ENCODE measurements at regions not wholly inside any gene's neighbourhood (a gene's known extent, or its start where the extent isn't known, plus 50 kb on each side); places are given as distances from the start of the nearest gene placed in this dataset.

- TF ChIP-seq CTCF (IDR thresholded peaks at IDR 0.05; ENCODE audit: insufficient read depth, low read length) = no peak
- TF ChIP-seq POLR2AphosphoS5 (IDR thresholded peaks at IDR 0.05; ENCODE audit: low read depth) = no peak
- TF ChIP-seq, protein P1, sequence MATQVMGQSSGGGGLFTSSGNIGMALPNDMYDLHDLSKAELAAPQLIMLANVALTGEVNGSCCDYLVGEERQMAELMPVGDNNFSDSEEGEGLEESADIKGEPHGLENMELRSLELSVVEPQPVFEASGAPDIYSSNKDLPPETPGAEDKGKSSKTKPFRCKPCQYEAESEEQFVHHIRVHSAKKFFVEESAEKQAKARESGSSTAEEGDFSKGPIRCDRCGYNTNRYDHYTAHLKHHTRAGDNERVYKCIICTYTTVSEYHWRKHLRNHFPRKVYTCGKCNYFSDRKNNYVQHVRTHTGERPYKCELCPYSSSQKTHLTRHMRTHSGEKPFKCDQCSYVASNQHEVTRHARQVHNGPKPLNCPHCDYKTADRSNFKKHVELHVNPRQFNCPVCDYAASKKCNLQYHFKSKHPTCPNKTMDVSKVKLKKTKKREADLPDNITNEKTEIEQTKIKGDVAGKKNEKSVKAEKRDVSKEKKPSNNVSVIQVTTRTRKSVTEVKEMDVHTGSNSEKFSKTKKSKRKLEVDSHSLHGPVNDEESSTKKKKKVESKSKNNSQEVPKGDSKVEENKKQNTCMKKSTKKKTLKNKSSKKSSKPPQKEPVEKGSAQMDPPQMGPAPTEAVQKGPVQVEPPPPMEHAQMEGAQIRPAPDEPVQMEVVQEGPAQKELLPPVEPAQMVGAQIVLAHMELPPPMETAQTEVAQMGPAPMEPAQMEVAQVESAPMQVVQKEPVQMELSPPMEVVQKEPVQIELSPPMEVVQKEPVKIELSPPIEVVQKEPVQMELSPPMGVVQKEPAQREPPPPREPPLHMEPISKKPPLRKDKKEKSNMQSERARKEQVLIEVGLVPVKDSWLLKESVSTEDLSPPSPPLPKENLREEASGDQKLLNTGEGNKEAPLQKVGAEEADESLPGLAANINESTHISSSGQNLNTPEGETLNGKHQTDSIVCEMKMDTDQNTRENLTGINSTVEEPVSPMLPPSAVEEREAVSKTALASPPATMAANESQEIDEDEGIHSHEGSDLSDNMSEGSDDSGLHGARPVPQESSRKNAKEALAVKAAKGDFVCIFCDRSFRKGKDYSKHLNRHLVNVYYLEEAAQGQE (IDR thresholded peaks at IDR 0.05; ENCODE audit: insufficient replicate concordance, low read depth) = no peak
- no peak for TF ChIP-seq GABPA (IDR thresholded peaks at IDR 0.05; ENCODE audit: low read depth)
- TF ChIP-seq SPI1 (IDR thresholded peaks at IDR 0.05; ENCODE audit: borderline replicate concordance, low read depth) = no peak
These were observed 126.8 kb upstream of the PTCH1 start for GRCh38 chr9:95643619-95644018.

All from HL-60 (cell line).